SK-N-DZ (cell line): ENCODE measurements at regions not wholly inside any gene's neighbourhood (a gene's known extent, or its start where the extent isn't known, plus 50 kb on each side); places are given as distances from the start of the nearest gene placed in this dataset.
"Not testable (repeated sequence)": the region's sequence is repeated elsewhere in the genome, so short reads cannot be mapped to it uniquely, and the experiment has no call there.

Source experiments
- DNase-seq: peaks from one replicate; pipeline ENCODE4 v3.0.0-alpha.2; 2015; ENCODE audit warnings: low spot score

DNA sequence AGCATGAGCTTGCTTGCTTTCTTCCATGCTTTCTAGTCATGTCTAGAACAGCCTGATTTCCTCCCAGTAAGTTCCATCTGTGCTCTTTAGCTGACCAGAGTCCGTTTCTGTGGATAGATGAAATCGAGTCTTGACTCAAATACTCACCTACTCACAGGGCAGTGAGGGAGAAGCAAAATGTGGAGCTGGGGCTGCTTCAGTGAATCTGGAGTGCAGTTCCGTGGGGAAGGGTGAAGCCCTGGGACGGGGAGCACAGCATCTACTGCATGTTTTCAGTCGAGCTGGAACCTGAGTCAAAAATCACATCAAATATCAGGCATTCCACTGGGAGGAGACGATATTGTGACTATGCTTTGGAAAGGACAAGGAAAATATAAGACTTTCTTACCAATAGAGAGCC, 70.3 kb upstream of the PRMT8 start:
- no peak for DNase-seq

DNA sequence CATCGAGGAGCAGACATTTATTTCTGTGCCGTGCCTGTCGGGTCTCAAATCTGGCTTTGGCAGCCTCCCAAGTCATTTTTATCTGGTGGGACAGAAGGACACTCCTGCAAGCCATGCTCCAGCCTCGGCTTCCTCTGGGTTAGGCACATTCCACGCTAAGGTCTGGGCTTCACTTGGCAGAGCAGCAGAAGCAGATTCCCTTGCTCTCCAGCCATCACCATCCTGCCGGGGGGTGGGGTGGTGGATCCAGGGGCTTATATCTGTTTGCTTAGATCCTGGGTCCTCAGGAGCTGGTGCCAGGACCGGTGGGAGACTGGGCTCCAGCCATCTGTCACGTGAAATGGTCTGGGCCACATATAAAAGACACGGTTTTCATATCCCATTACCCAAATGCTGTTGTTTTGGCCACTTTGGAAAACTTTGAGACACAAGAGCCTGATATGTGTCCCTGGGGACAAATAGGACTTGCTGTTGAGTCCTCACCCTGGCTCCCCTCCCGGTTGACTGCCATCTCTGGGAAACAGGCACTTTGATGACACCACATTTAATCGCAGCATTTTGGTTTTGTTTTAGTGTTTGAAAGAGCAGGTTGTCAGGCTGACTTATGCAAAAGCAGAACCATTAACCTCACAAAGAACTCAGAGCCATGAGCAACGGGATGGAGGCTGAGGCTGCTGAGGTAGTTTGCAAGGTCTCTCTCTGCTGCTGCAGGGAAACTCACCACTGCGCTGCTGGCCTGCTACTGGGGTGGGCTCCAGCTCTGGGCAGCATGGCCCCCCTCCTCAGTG, 69.6 kb upstream of the PRMT8 start:
- DNase-seq, result no peak

DNA sequence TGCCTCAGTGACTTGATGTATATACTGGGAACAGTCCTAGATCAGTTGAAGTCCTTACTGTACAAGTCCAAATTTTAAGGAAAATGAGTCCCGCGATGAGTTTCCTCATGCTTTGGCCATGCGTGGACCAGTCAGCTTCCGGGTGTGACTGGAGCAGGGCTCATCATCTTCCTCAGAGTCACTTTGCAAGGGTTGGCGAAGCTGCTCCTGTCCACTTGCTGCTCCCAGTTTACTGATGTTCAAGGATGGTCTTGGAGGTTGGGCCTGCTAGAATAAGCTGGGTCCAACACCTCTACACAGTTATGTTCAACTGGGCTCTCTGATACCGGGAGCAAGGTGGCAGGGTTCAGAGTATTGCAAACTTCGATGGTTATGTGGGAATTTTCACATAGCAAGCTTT, 66.2 kb upstream of the PRMT8 start:
- DNase-seq, result not testable (repeated sequence)

DNA sequence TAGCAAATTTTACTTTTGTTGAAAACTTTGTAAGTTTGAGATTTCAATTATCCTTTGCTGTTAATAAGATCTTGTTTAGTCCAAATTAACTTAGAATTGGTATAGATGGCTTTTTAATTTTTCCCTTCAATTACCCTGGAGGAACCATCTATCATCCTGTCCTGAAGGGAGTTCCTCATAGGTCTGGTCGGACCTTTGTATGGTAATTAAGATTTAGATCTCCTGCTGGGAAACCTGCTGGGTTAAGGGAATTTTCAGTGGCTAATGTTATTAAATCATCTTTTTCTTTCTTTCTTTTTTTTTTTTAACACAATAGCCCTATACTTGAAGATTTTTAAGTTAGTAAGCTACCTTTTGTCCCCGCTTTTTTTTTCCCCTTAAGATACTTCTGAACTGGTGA, 63.0 kb upstream of the PRMT8 start:
- no peak for DNase-seq

DNA sequence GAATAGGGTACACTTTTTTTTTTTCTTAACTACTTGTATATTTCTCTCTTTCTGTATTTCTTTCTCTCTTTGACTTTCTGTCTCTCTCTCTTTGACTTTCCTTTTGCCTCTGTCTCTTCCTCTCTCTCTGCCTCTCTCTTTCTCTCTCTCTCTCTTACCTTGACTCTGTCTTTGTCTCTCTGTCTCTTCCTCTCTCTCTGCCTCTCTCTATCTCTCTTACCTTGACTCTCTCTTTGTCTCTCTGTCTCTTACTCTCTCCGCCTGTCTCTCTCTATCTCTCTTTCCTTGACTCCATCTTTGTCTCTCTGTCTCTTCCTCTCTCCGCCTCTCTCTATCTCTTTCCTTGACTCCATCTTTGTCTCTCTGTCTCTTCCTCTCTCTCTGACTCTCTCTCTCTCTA, 62.4 kb upstream of the PRMT8 start:
- DNase-seq, result no peak

DNA sequence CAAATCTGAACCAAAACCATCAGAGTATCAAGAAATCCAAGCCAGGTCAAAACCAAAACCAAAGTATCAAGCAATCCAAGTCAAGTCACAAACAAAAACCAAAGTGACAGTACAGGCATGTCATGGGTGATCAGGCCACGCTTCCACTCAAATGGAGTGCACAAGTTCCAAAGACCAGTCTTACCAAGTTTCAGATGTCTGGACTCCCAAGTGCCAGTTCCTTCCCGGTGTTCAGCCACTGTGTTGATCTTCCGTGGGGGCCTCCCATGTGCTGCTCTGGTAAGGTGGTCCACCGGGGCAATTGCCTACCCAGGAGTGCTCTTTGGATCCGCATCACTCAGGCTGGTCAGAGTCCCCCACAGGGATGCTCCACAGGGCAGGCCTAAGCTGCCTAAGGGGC, 61.5 kb upstream of the PRMT8 start:
- DNase-seq, result not testable (repeated sequence)

DNA sequence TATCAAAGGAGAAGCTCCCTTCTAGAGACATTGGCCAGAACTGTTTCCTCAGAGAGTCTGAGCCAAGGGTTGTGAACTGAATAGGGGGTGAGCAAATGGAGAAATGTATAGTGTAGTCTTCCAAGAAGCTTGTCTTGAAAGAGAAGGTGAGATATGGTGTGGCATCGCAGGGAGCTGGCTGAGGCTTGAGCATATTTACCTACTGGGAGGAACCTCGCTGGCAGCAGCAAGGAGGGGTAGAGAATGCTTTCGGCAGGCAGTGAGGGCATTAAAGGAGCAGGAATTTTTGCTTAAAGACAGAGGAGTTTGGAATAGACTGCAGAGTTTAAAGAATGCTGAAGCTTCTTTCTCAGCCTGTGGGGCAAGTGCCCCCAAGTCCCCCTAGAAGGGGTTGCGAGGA, 59.3 kb upstream of the PRMT8 start:
- DNase-seq, result no peak

DNA sequence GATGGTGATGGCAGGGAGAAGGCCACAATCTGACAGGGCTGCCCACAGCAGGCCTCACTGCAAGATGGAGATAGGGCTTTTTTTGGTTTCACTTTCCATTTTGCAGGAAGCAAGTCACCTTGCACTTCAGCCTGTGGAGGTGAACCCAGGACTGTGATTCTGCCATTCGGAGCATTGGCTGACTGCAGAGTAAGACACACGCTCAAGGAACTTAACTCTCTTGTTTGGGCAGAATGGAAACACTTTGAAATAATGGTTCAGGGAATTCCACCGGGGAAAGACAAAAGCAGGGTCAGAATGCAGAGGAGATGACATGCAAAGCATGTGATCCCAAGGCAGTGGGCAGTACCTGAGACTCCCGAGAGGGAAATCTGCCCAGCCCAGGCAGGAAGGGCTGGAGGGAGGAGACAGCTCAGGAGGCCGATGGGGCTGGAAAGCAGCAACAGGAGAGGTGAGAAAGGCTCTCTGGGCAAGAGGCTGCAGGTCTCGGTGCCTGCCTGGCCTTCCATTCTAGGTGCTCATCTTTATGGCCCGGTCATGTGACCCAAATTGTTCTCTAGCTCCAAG, 58.7 kb upstream of the PRMT8 start:
- no peak for DNase-seq

DNA sequence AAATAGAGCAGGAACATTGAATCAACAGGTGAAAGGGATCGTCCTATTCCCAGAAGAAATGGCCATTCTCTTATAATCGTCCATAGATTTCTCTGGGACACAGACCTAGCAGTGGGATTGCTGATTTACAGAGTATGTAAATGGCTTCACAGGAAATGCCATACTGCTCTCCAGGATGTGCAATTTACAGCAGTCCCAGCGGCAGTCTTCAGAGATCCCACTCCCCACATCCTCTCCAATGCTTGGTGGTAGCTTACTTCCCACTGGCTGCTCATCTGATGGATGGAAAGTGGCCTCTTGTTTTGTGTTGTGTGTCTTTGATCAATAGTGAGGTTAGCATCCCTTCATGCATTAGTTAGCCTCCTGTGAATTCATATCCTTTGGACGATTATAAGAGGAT, 58.1 kb upstream of the PRMT8 start:
- no peak for DNase-seq

DNA sequence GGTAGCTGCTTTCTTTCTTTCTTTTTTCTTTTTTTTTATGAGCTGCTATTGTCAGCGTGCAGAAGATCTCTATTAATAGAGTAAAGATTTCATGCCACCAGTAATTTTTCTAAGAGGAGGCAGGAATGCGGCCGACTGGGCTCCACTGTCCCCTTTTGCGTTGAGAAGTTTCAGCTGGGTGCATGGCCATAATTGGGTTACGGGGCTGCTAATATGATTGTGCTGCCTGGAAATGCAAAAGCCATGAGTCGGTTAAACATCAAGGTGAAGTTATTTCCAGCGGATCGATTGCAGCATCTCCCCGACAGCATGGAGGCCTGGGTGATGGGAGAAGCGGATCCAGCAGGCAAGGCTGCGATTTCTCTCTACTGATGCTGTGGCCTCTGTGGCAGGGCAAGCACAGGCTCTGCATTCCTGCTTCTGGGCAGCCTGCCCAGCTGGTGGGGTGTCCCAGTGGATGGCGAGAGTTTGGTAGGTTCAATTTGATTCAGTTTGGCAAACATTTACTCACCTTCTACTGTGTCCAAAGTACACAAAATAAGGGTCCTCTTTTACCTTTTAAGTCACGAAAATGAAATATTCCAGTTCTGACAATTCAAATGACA, 54.4 kb upstream of the PRMT8 start:
- peak; percentile 92 for DNase-seq

DNA sequence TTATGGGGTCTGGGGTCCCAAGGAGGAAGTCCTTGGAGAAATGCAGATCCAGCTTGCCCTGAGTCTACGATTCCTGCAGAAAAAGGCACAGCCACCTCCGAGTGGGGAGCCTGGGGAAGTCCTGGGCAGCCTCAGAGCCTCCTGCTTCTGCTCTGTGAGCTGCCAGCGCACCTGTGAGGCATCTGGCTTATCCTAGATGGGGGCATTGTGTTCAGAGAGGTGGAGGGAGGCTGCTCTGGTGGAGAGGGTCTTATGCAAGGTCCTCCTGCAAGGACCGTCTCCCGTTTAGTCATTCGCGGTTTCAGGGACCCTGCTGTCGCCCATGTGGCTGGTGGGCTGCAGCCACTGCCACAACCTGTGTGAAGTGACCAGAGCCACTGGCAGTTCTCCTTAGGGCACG, 53.0 kb upstream of the PRMT8 start:
- no peak for DNase-seq

DNA sequence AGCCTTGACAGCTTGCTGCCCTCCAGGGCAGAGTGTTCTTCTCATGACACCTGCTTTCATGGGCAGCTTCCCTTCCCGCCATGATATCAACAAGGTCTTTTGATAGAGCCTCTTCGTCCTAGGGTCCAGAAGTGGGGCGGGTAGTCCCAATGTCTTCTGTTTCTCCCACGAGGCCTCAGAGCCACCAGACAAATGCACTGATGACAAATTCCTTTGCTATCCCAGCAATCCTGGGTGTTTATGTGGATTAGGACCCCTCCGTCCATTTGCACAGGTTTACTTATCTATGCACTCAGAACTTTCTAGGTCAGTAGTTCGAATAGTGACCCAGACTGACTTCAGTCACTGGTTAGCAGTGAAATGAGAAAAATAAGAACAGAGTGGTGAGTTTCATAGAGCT, 52.6 kb upstream of the PRMT8 start:
- DNase-seq, result no peak
